Ovary (tissue), 7 donors: ENCODE measurements at regions not wholly inside any gene's neighbourhood (a gene's known extent, or its start where the extent isn't known, plus 50 kb on each side); places are given as distances from the start of the nearest gene placed in this dataset.
A peak's percentile ranks its signal among the peaks of the same experiment; 100 is the strongest.

ENCODE experiments used
- DNase-seq, 5 donors: peaks; one replicate each; pipeline ENCODE4 v3.0.0-alpha.2; 2019 to 2020
- H3K27ac ChIP-seq, 2 donors: fragments of 200-600 bp; one replicate each; pipeline versions ENCODE4 v1.5.1 to v1.8.0; 2019 to 2022
- H3K27me3 ChIP-seq: fragments of 200-600 bp; one replicate; pipeline ENCODE4 v1.8.0; 2022
- H3K36me3 ChIP-seq: fragments of 200-600 bp; sonication (generic); one replicate; pipeline ENCODE4 v1.5.1; 2019
- H3K4me1 ChIP-seq: one replicate; pipeline ENCODE4 v1.8.1; 2013; ENCODE audit warnings: mild to moderate bottlenecking, moderate library complexity; ENCODE audit not compliant: insufficient read depth
- H3K4me3 ChIP-seq: fragments of 200-600 bp; sonication (generic); one replicate; pipeline ENCODE4 v1.5.1; 2017
- H3K9me3 ChIP-seq, 2 donors: fragments of 200-600 bp in 1 of 2; sonication (generic) in 1 of 2; one replicate each; pipeline versions ENCODE4 v1.5.1 to v1.8.1; 2013 to 2019; ENCODE audit warnings: mild to moderate bottlenecking in 1 of 2, moderate library complexity in 1 of 2
- EP300 ChIP-seq: sonication (generic); formaldehyde crosslinking; IDR thresholded peaks from one replicate; pipeline ENCODE4 v1.6.1; 2017; ENCODE audit warnings: antibody characterized with exemption
- POLR2A ChIP-seq: fragments of 450-650 bp; IDR thresholded peaks from one replicate; pipeline ENCODE4 v1.6.1; 2017; ENCODE audit warnings: antibody characterized with exemption, mild to moderate bottlenecking, moderate library complexity
- WGBS, 3 donors: extraction: QIAGEN DNeasy Blood & Tissue Kit in 1 of 3; methylation state at CpG; one replicate each; pipeline versions ENCODE4 v1.1.5 to v1.1.7; 2013 to 2017; 5-methylcytosine and 5-hydroxymethylcytosine counted together
- intact Hi-C, 4 donors: fragments of 100-400 bp; cut with DNase I; formaldehyde crosslinking; loops; one replicate each; pipeline versions ENCODE4 v1.11.0 to v1.15.1; 2022 to 2023
- TF ChIP-seq, protein P1 (sequence below), 3 donors: fragments of 450-650 bp in 2 of 3; fragments of 200-600 bp in 1 of 3; IDR thresholded peaks; one replicate each; pipeline versions ENCODE4 v1.5.1 to v1.8.0; 2016 to 2022; ENCODE audit warnings: antibody characterized with exemption in 3 of 3, mild to moderate bottlenecking in 1 of 3
- donor health status: DM: no; HTN: no; CAD: no; lungs with moderate emphysema.
- donor health status: DM: no; HTN: no; CAD: no.
- donor health status: Bipolar disorder and iron deficiency.
- donor health status: DM: no; HTN: no; CAD: no.
- donor health status: DM: yes; HTN: yes; CAD: no.

DNA sequence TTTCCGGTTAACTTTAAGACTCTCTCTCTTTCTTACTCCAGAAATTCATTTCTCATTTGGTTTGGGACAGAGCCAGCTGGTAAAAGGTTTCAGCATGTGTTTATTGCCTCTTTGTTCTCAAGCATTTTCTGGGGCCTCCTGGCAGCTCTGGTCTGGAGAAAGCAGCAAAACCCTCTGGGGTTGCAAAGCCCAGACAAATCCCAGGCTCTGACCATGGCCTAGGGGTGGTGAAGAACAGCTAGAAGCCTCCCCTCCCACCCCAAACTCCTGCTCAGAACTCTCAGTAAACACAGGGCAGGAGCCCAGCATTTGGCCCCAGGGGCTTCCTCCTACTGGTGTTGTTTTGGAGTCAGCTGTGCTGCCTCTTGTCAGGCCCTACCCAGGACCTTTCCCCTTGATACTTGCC lies 124.2 kb upstream of the SERP2 start:
- peaks cover 9% of the 10 kb centered on the region for H3K4me1 ChIP-seq
- intact Hi-C loops = no loop called here
- no peaks in the 10 kb centered on the region for H3K27me3 ChIP-seq
- WGBS, 3 donors = 0 to 11% (median 10%) methylated on average over 1 of the region's 1 CpG
- TF ChIP-seq EP300 = no peak
- TF ChIP-seq, protein P1, sequence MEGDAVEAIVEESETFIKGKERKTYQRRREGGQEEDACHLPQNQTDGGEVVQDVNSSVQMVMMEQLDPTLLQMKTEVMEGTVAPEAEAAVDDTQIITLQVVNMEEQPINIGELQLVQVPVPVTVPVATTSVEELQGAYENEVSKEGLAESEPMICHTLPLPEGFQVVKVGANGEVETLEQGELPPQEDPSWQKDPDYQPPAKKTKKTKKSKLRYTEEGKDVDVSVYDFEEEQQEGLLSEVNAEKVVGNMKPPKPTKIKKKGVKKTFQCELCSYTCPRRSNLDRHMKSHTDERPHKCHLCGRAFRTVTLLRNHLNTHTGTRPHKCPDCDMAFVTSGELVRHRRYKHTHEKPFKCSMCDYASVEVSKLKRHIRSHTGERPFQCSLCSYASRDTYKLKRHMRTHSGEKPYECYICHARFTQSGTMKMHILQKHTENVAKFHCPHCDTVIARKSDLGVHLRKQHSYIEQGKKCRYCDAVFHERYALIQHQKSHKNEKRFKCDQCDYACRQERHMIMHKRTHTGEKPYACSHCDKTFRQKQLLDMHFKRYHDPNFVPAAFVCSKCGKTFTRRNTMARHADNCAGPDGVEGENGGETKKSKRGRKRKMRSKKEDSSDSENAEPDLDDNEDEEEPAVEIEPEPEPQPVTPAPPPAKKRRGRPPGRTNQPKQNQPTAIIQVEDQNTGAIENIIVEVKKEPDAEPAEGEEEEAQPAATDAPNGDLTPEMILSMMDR (IDR thresholded peaks at IDR 0.05) = no peak
- TF ChIP-seq POLR2A = no peak
- peak; percentile 40 to 74 (median 57) for DNase-seq
- peak overlapping the region; percentile 33 to 72 for H3K27ac ChIP-seq
- no peaks in the 10 kb centered on the region for H3K36me3 ChIP-seq
- H3K9me3 ChIP-seq = no peaks in the 10 kb centered on the region
- H3K4me3 ChIP-seq = no peak overlapping the region

DNA sequence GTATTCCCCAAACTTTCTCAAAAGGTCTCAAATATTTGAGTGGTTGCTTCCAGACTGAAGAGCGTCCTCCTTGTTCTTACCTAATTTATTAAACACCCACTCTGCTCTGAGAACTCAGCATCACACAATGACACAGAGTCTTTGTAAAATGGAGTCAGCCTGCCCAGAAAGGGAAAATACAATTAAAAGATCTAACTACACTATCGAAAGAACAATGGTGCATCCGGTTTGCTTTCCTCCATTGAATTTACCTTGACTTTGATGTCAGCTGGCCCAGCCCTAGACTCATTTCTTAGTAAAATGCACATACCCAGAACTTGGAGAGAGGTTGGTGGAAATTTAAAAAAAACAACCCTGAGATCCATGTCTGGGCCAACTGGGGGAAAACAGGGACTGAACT lies 120.7 kb upstream of the SERP2 start:
- DNase-seq = no peak
- intact Hi-C loops = no loop called here
- no peak for TF ChIP-seq EP300
- TF ChIP-seq, protein P1 (IDR thresholded peaks at IDR 0.05) = no peak
- no peak overlapping the region for H3K4me3 ChIP-seq
- no peak overlapping the region for H3K27ac ChIP-seq
- H3K36me3 ChIP-seq = no peaks in the 10 kb centered on the region
- 82 to 89% (median 89%) methylated on average over 3 of the region's 3 CpGs for WGBS, 3 donors
- peaks cover 8% of the 10 kb centered on the region for H3K4me1 ChIP-seq
- no peaks in the 10 kb centered on the region for H3K27me3 ChIP-seq
- H3K9me3 ChIP-seq = no peaks in the 10 kb centered on the region

DNA sequence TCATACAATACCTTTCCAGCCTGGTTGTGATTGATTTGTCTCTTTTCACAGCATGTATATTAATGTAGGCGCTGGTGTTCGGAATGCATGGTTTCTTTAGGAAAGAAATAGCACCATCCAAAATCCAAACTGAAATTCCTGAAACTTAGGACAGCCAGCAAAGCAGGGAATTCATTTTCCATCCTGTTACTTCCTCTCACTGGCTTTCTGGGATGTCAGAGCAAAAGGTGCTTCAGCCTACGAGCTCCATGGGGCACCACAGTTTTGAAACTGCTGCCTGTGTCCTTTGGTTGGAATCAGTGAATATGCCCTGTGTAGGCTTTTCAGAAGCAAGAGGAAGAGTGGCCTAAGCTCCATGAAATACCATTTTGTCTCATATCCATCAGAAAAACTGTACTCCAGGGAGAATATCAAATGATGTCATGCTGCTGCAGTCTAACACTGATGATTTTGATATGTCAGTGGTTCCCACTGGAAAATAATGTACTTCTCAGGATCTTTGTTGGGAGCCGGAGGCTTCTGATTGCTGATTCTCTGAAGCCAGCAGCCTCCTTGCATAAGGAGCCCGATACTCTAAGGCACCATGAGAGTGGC lies 117.8 kb upstream of the SERP2 start:
- no peak for DNase-seq
- WGBS, 3 donors = 91 to 97% (median 94%) methylated on average over 5 of the region's 5 CpGs
- TF ChIP-seq POLR2A (no peak), EP300 (no peak)
- TF ChIP-seq, protein P1 (IDR thresholded peaks at IDR 0.05) = no peak
- Histone ChIP-seq H3K4me3 (no peak overlapping the region), H3K27me3 (no peaks in the 10 kb centered on the region), H3K27ac (no peak overlapping the region), H3K36me3 (no peaks in the 10 kb centered on the region), H3K4me1 (no peaks in the 10 kb centered on the region), H3K9me3 (no peaks in the 10 kb centered on the region)
- intact Hi-C loops = no loop called here

DNA sequence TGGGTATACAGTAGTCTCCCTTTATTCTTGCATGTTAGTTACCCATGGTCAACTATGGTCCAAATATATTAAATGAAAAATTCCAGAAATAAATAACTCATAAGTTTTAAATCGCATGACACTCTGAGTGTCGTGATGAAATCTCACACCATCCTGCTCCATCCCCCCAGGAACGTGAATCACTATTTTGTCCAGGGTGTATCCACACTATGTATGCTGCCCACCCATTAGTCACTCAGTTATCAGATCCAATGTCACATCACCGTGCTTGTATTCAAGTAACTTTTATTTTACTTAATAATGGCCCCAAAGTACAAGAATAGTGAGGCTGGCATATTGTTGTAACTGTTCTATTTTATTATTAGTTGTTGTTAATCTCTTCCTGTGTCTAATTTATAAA lies 115.8 kb upstream of the SERP2 start:
- Histone ChIP-seq H3K4me3 (no peak overlapping the region), H3K27me3 (no peaks in the 10 kb centered on the region), H3K36me3 (no peaks in the 10 kb centered on the region), H3K4me1 (no peaks in the 10 kb centered on the region), H3K27ac (no peak overlapping the region), H3K9me3 (no peaks in the 10 kb centered on the region)
- intact Hi-C loops = no loop called here
- WGBS, 3 donors = 94 to 95% (median 95%) methylated on average over 4 of the region's 4 CpGs
- no peak for DNase-seq
- TF ChIP-seq EP300 = no peak
- TF ChIP-seq, protein P1 (IDR thresholded peaks at IDR 0.05) = no peak
